C4-2B (cell line): ENCODE measurements at regions not wholly inside any gene's neighbourhood (a gene's known extent, or its start where the extent isn't known, plus 50 kb on each side); places are given as distances from the start of the nearest gene placed in this dataset.

ENCODE experiments used
- H3K27ac ChIP-seq: fragments of 450-650 bp; 2 replicates; pipeline ENCODE4 v1.5.1; 2017
- CTCF ChIP-seq: fragments of 450-650 bp; conservative IDR thresholded peaks from 2 replicates; pipeline ENCODE4 v1.5.1; 2017; ENCODE audit warnings: mild to moderate bottlenecking
- ZFX ChIP-seq: fragments of 450-650 bp; IDR thresholded peaks from 2 replicates; pipeline ENCODE4 v1.6.1; 2017

- TF ChIP-seq CTCF (no peak), ZFX (no peak)
- no peak overlapping the region for H3K27ac ChIP-seq
Measured at GRCh38 chr6:117169781-117170281, 95.5 kb upstream of the VGLL2 start.

- TF ChIP-seq CTCF (no peak), ZFX (no peak)
- no peak overlapping the region for H3K27ac ChIP-seq
Measured at GRCh38 chr6:117174835-117175360, 90.5 kb upstream of the VGLL2 start.

GRCh38 chr6:117188627-117189201, 76.6 kb upstream of the VGLL2 start:
- H3K27ac ChIP-seq = no peak overlapping the region
- TF ChIP-seq ZFX (no peak), CTCF (peak; percentile 75)

- H3K27ac ChIP-seq = no peak overlapping the region
Measured at GRCh38 chr6:117191009-117191408, 74.3 kb upstream of the VGLL2 start.

GRCh38 chr6:117191448-117191847, 73.9 kb upstream of the VGLL2 start:
- no peak for TF ChIP-seq ZFX
- no peak for TF ChIP-seq CTCF

More at GRCh38 chr6:117191009-117191408, 74.3 kb upstream of the VGLL2 start:
- TF ChIP-seq CTCF (no peak), ZFX (no peak)

GRCh38 chr6:117194271-117194670, 71.1 kb upstream of the VGLL2 start:
- H3K27ac ChIP-seq = no peak overlapping the region

More at GRCh38 chr6:117191448-117191847, 73.9 kb upstream of the VGLL2 start:
- no peak overlapping the region for H3K27ac ChIP-seq

More at GRCh38 chr6:117194271-117194670, 71.1 kb upstream of the VGLL2 start:
- TF ChIP-seq CTCF (no peak), ZFX (no peak)
